Hepatocyte (in vitro differentiated cells): ENCODE measurements at regions not wholly inside any gene's neighbourhood (a gene's known extent, or its start where the extent isn't known, plus 50 kb on each side); places are given as distances from the start of the nearest gene placed in this dataset.

Source experiments
- CTCF ChIP-seq: fragments of 200-600 bp; sonication (generic); IDR thresholded peaks from 2 replicates; pipeline ENCODE4 v1.5.1; 2016; ENCODE audit warnings: antibody characterized with exemption, mild to moderate bottlenecking; ENCODE audit not compliant: poor library complexity
- EZH2 ChIP-seq: fragments of 200-600 bp; sonication (generic); IDR thresholded peaks from 2 replicates; pipeline ENCODE4 v1.6.1; 2016; ENCODE audit warnings: antibody characterized with exemption, mild to moderate bottlenecking, borderline replicate concordance
- EZH2phosphoT487 ChIP-seq: fragments of 200-600 bp; sonication (generic); IDR thresholded peaks from one replicate; pipeline ENCODE4 v1.6.1; 2018; ENCODE audit warnings: antibody characterized with exemption, mild to moderate bottlenecking, low read depth, moderate library complexity; ENCODE audit not compliant: unreplicated experiment, severe bottlenecking

- TF ChIP-seq CTCF (no peak), EZH2 (no peak), EZH2phosphoT487 (no peak)
These were observed 84.2 kb upstream of the GRIN2B start for GRCh38 chr12:14065616-14066015.
